MM.1S (cell line): ENCODE measurements at regions not wholly inside any gene's neighbourhood (a gene's known extent, or its start where the extent isn't known, plus 50 kb on each side); places are given as distances from the start of the nearest gene placed in this dataset.

Source experiments
- CTCF ChIP-seq: fragments of 300-600 bp; sonication (generic); IDR thresholded peaks from 2 replicates; pipeline ENCODE4 v1.5.1; 2016; ENCODE audit warnings: antibody characterized with exemption, low read length, mixed read lengths
- EZH2 ChIP-seq: fragments of 300-600 bp; sonication (generic); optimal IDR thresholded peaks from 2 replicates; pipeline ENCODE3; 2017; ENCODE audit warnings: low read depth, mild to moderate bottlenecking, antibody characterized with exemption, low read length, mixed read lengths
- EZH2phosphoT487 ChIP-seq: fragments of 300-600 bp; sonication (generic); IDR thresholded peaks from 2 replicates; pipeline ENCODE4 v1.6.1; 2018; ENCODE audit warnings: antibody characterized with exemption, low read length

GRCh38 chr7:14045651-14046050 lies 56.2 kb upstream of the ETV1 start:
- no peak for TF ChIP-seq CTCF
- no peak for TF ChIP-seq EZH2
- TF ChIP-seq EZH2phosphoT487 = no peak
